22Rv1 (cell line): ENCODE measurements at regions not wholly inside any gene's neighbourhood (a gene's known extent, or its start where the extent isn't known, plus 50 kb on each side); places are given as distances from the start of the nearest gene placed in this dataset.

Experiments used
- ZFX ChIP-seq: fragments of 450-650 bp; IDR thresholded peaks from 2 replicates; pipeline ENCODE4 v1.6.1; 2017; ENCODE audit warnings: antibody characterized with exemption, borderline replicate concordance
- TF ChIP-seq, protein P1 (sequence below): fragments of 450-650 bp; IDR thresholded peaks from 2 replicates; pipeline ENCODE4 v1.5.1; 2017; ENCODE audit warnings: mild to moderate bottlenecking

DNA sequence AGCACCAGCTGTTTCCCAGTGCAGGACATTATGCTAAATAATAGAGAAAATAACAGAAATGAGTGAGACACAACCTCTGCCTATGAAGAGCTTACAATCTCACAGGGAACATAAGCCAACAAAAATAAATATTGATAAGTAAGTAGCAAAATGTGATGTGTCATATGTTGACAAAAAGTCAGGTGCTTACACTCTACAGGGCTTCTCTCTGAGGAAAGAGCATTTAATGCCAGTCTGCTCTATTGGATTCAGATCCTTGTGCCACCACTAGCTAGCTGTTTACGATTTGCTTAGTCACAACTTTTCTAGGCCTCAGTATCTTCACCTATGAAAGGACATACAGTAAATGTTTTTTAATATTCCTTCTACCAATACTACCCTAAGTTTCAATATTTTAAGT is 500.9 kb upstream of the NAALADL2 start:
- TF ChIP-seq, protein P1, sequence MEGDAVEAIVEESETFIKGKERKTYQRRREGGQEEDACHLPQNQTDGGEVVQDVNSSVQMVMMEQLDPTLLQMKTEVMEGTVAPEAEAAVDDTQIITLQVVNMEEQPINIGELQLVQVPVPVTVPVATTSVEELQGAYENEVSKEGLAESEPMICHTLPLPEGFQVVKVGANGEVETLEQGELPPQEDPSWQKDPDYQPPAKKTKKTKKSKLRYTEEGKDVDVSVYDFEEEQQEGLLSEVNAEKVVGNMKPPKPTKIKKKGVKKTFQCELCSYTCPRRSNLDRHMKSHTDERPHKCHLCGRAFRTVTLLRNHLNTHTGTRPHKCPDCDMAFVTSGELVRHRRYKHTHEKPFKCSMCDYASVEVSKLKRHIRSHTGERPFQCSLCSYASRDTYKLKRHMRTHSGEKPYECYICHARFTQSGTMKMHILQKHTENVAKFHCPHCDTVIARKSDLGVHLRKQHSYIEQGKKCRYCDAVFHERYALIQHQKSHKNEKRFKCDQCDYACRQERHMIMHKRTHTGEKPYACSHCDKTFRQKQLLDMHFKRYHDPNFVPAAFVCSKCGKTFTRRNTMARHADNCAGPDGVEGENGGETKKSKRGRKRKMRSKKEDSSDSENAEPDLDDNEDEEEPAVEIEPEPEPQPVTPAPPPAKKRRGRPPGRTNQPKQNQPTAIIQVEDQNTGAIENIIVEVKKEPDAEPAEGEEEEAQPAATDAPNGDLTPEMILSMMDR = no peak
- TF ChIP-seq ZFX = no peak
